SK-N-SH (cell line): ENCODE measurements at regions not wholly inside any gene's neighbourhood (a gene's known extent, or its start where the extent isn't known, plus 50 kb on each side); places are given as distances from the start of the nearest gene placed in this dataset.

Experiments
- CTCF ChIP-seq: fragments of 200-600 bp; sonication (generic); IDR thresholded peaks from 2 replicates; pipeline ENCODE4 v1.6.1; 2017; ENCODE audit warnings: antibody characterized with exemption, mild to moderate bottlenecking, moderate library complexity
- EZH2phosphoT487 ChIP-seq: fragments of 200-600 bp; sonication (generic); IDR thresholded peaks from 2 replicates; pipeline ENCODE4 v1.6.1; 2017; ENCODE audit warnings: low read depth, mixed run types, mild to moderate bottlenecking, antibody characterized with exemption, moderate library complexity, borderline replicate concordance
- IRF3 ChIP-seq: fragments of 150-350 bp; IDR thresholded peaks from 2 replicates; pipeline ENCODE4 v1.6.1; 2016; ENCODE audit warnings: mild to moderate bottlenecking, low read depth, low read length
- MAX ChIP-seq: IDR thresholded peaks from 2 replicates; pipeline ENCODE4 v1.4.0; 2012; ENCODE audit warnings: low read depth
- NRF1 ChIP-seq: IDR thresholded peaks from 2 replicates; pipeline ENCODE4 v1.6.1; 2012; ENCODE audit warnings: low read depth, mild to moderate bottlenecking, low read length
- TAF1 ChIP-seq: IDR thresholded peaks from 2 replicates; pipeline ENCODE4 v1.6.1; 2012; ENCODE audit warnings: low read depth, mild to moderate bottlenecking, low read length, moderate library complexity, borderline replicate concordance
- YY1 ChIP-seq: IDR thresholded peaks from 2 replicates; pipeline ENCODE4 v1.4.0; 2012; ENCODE audit warnings: low read depth, mild to moderate bottlenecking
- ZBTB33 ChIP-seq: IDR thresholded peaks from 2 replicates; pipeline ENCODE4 v1.4.0; 2012; ENCODE audit warnings: low read depth, borderline replicate concordance

GRCh38 chrX:110985470-110985869, 110.5 kb upstream of the PAK3 start:
- TF ChIP-seq NRF1 (no peak), YY1 (no peak), ZBTB33 (no peak), MAX (no peak), CTCF (no peak), IRF3 (no peak), EZH2phosphoT487 (no peak), TAF1 (no peak)
